AG10803 (cell line): ENCODE measurements at regions not wholly inside any gene's neighbourhood (a gene's known extent, or its start where the extent isn't known, plus 50 kb on each side); places are given as distances from the start of the nearest gene placed in this dataset.
"Not testable (repeated sequence)": the region's sequence is repeated elsewhere in the genome, so short reads cannot be mapped to it uniquely, and the experiment has no call there.

Experiments used
- DNase-seq: peaks from one replicate; pipeline ENCODE4 v3.0.0; 2010; ENCODE audit warnings: low read depth
- H3K4me3 ChIP-seq: 2 replicates; pipeline ENCODE4 v1.5.1; 2011; ENCODE audit warnings: mild to moderate bottlenecking, low read length, control low read depth
- TF ChIP-seq, protein P1 (sequence below): conservative IDR thresholded peaks from 2 replicates; pipeline ENCODE4 v1.5.1; 2011; ENCODE audit warnings: mild to moderate bottlenecking, low read length, control low read depth, inconsistent platforms

- no peak overlapping the region for H3K4me3 ChIP-seq
- DNase-seq: no peak
- TF ChIP-seq, protein P1, sequence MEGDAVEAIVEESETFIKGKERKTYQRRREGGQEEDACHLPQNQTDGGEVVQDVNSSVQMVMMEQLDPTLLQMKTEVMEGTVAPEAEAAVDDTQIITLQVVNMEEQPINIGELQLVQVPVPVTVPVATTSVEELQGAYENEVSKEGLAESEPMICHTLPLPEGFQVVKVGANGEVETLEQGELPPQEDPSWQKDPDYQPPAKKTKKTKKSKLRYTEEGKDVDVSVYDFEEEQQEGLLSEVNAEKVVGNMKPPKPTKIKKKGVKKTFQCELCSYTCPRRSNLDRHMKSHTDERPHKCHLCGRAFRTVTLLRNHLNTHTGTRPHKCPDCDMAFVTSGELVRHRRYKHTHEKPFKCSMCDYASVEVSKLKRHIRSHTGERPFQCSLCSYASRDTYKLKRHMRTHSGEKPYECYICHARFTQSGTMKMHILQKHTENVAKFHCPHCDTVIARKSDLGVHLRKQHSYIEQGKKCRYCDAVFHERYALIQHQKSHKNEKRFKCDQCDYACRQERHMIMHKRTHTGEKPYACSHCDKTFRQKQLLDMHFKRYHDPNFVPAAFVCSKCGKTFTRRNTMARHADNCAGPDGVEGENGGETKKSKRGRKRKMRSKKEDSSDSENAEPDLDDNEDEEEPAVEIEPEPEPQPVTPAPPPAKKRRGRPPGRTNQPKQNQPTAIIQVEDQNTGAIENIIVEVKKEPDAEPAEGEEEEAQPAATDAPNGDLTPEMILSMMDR: no peak
Measured at GRCh38 chr5:158235159-158235547, 376.2 kb upstream of the CLINT1 start.

DNA sequence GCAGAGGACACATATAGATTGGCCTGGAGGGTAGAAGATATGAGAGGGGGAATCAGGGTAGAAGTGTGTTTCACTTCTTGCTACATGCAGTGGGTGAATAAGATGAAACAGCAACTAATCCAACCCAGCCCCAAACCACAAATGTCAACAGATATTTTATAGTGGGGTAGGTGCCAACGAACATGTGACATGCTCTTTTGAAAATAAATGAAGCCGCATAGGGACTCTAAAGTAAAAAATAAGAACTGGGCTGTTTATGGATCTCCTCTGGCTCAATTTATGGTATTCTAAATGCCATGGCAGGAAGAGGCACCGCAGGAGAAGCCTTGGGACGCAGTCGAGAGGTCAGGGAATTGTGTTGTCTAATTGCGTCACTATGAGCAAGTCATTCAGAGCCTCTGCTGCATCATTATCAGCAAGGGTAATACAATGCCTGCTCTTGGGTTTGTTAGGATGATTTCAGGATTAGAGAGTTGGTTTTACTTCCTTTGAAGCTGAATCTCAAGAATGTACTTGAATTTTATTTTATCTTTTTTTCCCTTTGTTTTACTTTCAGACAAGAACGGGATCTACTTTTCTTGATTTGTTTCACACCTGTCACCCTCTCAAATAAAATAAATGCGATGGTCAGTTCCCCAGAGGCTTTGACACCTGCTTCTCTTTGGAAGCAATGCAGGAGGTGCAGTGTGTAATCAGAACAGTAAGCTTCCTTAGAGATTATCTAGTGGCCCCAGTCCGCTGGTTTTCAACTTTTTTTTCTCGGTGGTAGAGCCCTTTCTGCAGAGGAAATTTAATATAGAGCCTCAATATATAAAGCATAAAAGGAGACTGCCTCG, 375.6 kb upstream of the CLINT1 start:
- peak; percentile 6 for DNase-seq
- TF ChIP-seq, protein P1: no peak

DNA sequence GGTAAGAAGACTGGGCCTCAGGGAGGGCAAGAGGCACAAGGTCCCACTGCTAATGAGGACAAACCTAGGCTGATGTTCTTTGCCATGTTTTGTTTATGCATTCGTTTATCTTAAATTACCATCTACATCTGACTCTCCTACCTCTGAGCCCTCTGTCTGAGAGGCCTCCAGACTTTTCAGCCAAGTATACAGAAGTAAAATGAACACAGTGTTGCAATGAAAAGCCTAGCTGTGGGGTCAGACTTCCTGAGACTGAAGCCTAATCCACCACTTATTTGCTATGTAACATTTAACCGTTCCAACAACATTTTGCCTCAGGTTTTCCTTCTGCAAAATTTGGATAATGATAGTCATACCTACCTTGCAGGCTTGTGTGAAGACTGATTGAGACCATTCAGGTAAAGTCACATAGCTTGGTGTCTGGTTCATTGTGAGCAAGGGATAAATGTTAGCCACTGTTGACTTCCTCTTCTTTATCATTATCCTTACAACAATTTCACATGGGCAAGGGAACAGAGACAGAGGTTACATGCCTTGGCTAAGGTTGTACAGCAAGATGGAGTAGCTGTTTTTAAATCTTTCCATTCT, 374.9 kb upstream of the CLINT1 start:
- TF ChIP-seq, protein P1: no peak
- no peak overlapping the region for H3K4me3 ChIP-seq
- DNase-seq: no peak

More for the DNA sequence above, 375.6 kb upstream of the CLINT1 start:
- no peak overlapping the region for H3K4me3 ChIP-seq

- H3K4me3 ChIP-seq, DNase-seq: not testable (repeated sequence)
Measured at GRCh38 chr5:158227314-158227713, 368.4 kb upstream of the CLINT1 start.

GRCh38 chr5:158226496-158226895, 367.6 kb upstream of the CLINT1 start:
- DNase-seq: no peak
- H3K4me3 ChIP-seq: no peak overlapping the region
- TF ChIP-seq, protein P1: no peak

DNA sequence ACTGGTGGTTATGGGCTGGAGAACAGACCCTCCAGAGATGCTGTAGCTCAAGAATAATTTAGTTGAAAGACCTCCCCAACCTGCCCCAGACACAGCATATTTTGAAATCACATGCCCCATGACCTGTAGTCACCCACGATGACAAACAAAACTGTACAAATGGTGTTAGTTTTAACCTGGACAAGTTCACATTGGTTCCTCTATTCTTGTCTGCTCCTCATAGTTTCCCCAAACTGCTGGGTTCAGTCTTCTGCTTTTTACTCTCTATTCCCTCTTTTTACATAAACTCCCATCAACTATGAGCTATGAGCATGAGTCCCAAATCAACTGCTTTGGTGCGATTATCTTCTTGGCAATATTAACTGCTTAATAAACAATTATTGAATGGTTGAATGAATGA, 365.3 kb upstream of the CLINT1 start:
- DNase-seq: no peak

GRCh38 chr5:158223054-158223600, 364.2 kb upstream of the CLINT1 start:
- DNase-seq: no peak
- no peak overlapping the region for H3K4me3 ChIP-seq
- TF ChIP-seq, protein P1: no peak

More for the DNA sequence above, 365.3 kb upstream of the CLINT1 start:
- no peak overlapping the region for H3K4me3 ChIP-seq
- TF ChIP-seq, protein P1: no peak
